Cardiac fibroblast (primary cell): ENCODE measurements at regions not wholly inside any gene's neighbourhood (a gene's known extent, or its start where the extent isn't known, plus 50 kb on each side); places are given as distances from the start of the nearest gene placed in this dataset.

Experiments used
- DNase-seq, 2 donors: peaks; one replicate each; pipeline versions ENCODE4 v3.0.0 to v3.0.0-alpha.2; 2010; ENCODE audit warnings: low read depth in 2 of 2
- H3K4me3 ChIP-seq, 2 donors: replicated peaks in 1 of 2; 1 replicate in 1 of 2; 2 replicates in 1 of 2; pipeline ENCODE4 v1.5.1; 2011; ENCODE audit warnings: low read depth in 2 of 2, low read length in 2 of 2, mild to moderate bottlenecking in 2 of 2, moderate library complexity in 1 of 2
- CTCF ChIP-seq: IDR thresholded peaks from one replicate; pipeline ENCODE4 v1.5.1; 2011; ENCODE audit warnings: low read depth, mild to moderate bottlenecking, low read length, inconsistent platforms

- no peak for DNase-seq
- no peak overlapping the region for H3K4me3 ChIP-seq
- TF ChIP-seq CTCF = no peak
Measured at GRCh38 chr1:114037631-114037890, 58.3 kb downstream of the OLFML3 start.

GRCh38 chr1:114037962-114038816, 58.9 kb downstream of the OLFML3 start:
- DNase-seq = no peak
- no peak for TF ChIP-seq CTCF
- no peak overlapping the region for H3K4me3 ChIP-seq
